SK-N-SH (cell line): ENCODE measurements at regions not wholly inside any gene's neighbourhood (a gene's known extent, or its start where the extent isn't known, plus 50 kb on each side); places are given as distances from the start of the nearest gene placed in this dataset.

Experiments used
- CTCF ChIA-PET: fragments of 300-600, 350-600 bp; formaldehyde crosslinking; extraction: SDS; loops from one replicate; lab custom pipeline; 2021; lab: Yijun Ruan, JAX
- POLR2A ChIA-PET: fragments of 350-600 bp; sonication (Branson Sonifier 250); formaldehyde crosslinking; extraction: SDS; loops from one replicate; lab custom pipeline; 2020; ENCODE audit warnings: antibody characterized with exemption, inconsistent platforms; lab: Yijun Ruan, JAX
- DNase-seq: peaks from one replicate; pipeline ENCODE4 v3.0.0; 2012
- H2AFZ ChIP-seq: fragments of 200-600 bp; sonication (generic); 2 replicates; pipeline ENCODE4 v1.8.1; 2016; ENCODE audit warnings: antibody characterized with exemption, mild to moderate bottlenecking, low read depth
- H3F3A ChIP-seq: fragments of 200-600 bp; sonication (generic); replicated peaks from 2 replicates; pipeline ENCODE3; 2016; ENCODE audit warnings: antibody characterized with exemption, mild to moderate bottlenecking; ENCODE audit not compliant: insufficient read depth
- H3K27ac ChIP-seq, 2 experiments: fragments of 200-500 bp in 1 of 2; fragments of 200-600 bp in 1 of 2; sonication (Bioruptor generic) in 1 of 2; sonication (generic), shearing (Covaris generic) in 1 of 2; 2 replicates each; pipeline versions ENCODE4 v1.5.1 to v1.6.1; 2014 to 2016; ENCODE audit warnings: low read depth in 2 of 2, inconsistent platforms in 1 of 2, low read length in 1 of 2, mild to moderate bottlenecking in 1 of 2, mixed read lengths in 1 of 2
- H3K27me3 ChIP-seq: fragments of 200-600 bp; sonication (generic), shearing (Covaris generic); 2 replicates; pipeline ENCODE4 v1.6.1; 2016; ENCODE audit warnings: mixed run types; ENCODE audit not compliant: insufficient read depth
- H3K36me3 ChIP-seq, 2 experiments: fragments of 200-500 bp in 1 of 2; fragments of 200-600 bp in 1 of 2; sonication (Bioruptor generic) in 1 of 2; sonication (generic) in 1 of 2; replicated peaks in 1 of 2; 2 replicates each; pipeline versions ENCODE3 to v1.5.1; 2014 to 2016; ENCODE audit warnings: low read length in 1 of 2, mild to moderate bottlenecking in 1 of 2; ENCODE audit not compliant: insufficient read depth in 2 of 2, control insufficient read depth in 1 of 2
- H3K4me1 ChIP-seq, 2 experiments: fragments of 200-500 bp in 1 of 2; fragments of 200-600 bp in 1 of 2; sonication (Bioruptor generic) in 1 of 2; sonication (generic), shearing (Covaris generic) in 1 of 2; 2 replicates each; pipeline versions ENCODE4 v1.5.1 to v1.6.1; 2014 to 2016; ENCODE audit warnings: low read depth in 1 of 2, low read length in 1 of 2, mixed run types in 1 of 2; ENCODE audit not compliant: insufficient read depth in 2 of 2, control insufficient read depth in 1 of 2
- H3K4me2 ChIP-seq: fragments of 200-600 bp; sonication (generic), shearing (Covaris generic); 2 replicates; pipeline ENCODE4 v1.6.1; 2017; ENCODE audit warnings: mixed run types
- H3K4me3 ChIP-seq, 2 experiments: fragments of 200-500 bp in 1 of 2; fragments of 200-600 bp in 1 of 2; sonication (Bioruptor generic) in 1 of 2; sonication (generic), shearing (Covaris generic) in 1 of 2; 2 replicates each; pipeline versions ENCODE4 v1.5.1 to v1.8.1; 2014 to 2016; ENCODE audit warnings: low read depth in 2 of 2, inconsistent platforms in 1 of 2, low read length in 1 of 2, mild to moderate bottlenecking in 1 of 2, mixed read lengths in 1 of 2, moderate library complexity in 1 of 2
- H3K79me2 ChIP-seq: fragments of 200-600 bp; sonication (generic); 2 replicates; pipeline ENCODE4 v1.8.1; 2017; ENCODE audit warnings: mild to moderate bottlenecking; ENCODE audit not compliant: insufficient read depth
- H3K9ac ChIP-seq: fragments of 200-600 bp; sonication (generic); 2 replicates; pipeline ENCODE4 v1.6.1; 2017; ENCODE audit warnings: mixed run types
- H3K9me2 ChIP-seq: fragments of 200-600 bp; sonication (generic); 2 replicates; pipeline ENCODE4 v1.6.1; 2017; ENCODE audit warnings: mixed run types
- H3K9me3 ChIP-seq: fragments of 200-600 bp; sonication (generic); 2 replicates; pipeline ENCODE4 v1.6.1; 2017; ENCODE audit warnings: mixed run types, mild to moderate bottlenecking, moderate library complexity
- H4K20me1 ChIP-seq: fragments of 200-600 bp; sonication (generic); 2 replicates; pipeline ENCODE4 v1.6.1; 2017; ENCODE audit warnings: mild to moderate bottlenecking, mixed run types; ENCODE audit not compliant: insufficient read depth
- CTCF ChIP-seq: fragments of 200-600 bp; sonication (generic); IDR thresholded peaks from 2 replicates; pipeline ENCODE4 v1.6.1; 2017; ENCODE audit warnings: antibody characterized with exemption, mild to moderate bottlenecking, moderate library complexity
- ELF1 ChIP-seq: IDR thresholded peaks from 2 replicates; pipeline ENCODE4 v1.4.0; 2012
- EP300 ChIP-seq, 2 experiments: IDR thresholded peaks; 2 replicates each; pipeline versions ENCODE4 v1.4.0 to v1.6.1; 2012; ENCODE audit warnings: borderline replicate concordance in 1 of 2, low read depth in 1 of 2, low read length in 1 of 2
- EZH2phosphoT487 ChIP-seq: fragments of 200-600 bp; sonication (generic); IDR thresholded peaks from 2 replicates; pipeline ENCODE4 v1.6.1; 2017; ENCODE audit warnings: low read depth, mixed run types, mild to moderate bottlenecking, antibody characterized with exemption, moderate library complexity, borderline replicate concordance
- FOSL2 ChIP-seq: IDR thresholded peaks from 2 replicates; pipeline ENCODE4 v1.4.0; 2012; ENCODE audit warnings: low read depth, mild to moderate bottlenecking, moderate library complexity, borderline replicate concordance
- FOXM1 ChIP-seq: IDR thresholded peaks from 2 replicates; pipeline ENCODE4 v1.4.0; 2012; ENCODE audit warnings: low read depth, mild to moderate bottlenecking
- GABPA ChIP-seq: IDR thresholded peaks from 2 replicates; pipeline ENCODE4 v1.4.0; 2012; ENCODE audit warnings: low read depth, mild to moderate bottlenecking
- GATA2 ChIP-seq: sonication (generic); formaldehyde crosslinking; IDR thresholded peaks from 2 replicates; pipeline ENCODE4 v1.5.0; 2020; ENCODE audit warnings: mild to moderate bottlenecking, missing genetic modification reagents
- JUND ChIP-seq: IDR thresholded peaks from 2 replicates; pipeline ENCODE4 v1.4.0; 2012
- MAX ChIP-seq: IDR thresholded peaks from 2 replicates; pipeline ENCODE4 v1.4.0; 2012; ENCODE audit warnings: low read depth
- MXI1 ChIP-seq: IDR thresholded peaks from 2 replicates; pipeline ENCODE4 v1.6.1; 2012; ENCODE audit warnings: mild to moderate bottlenecking, low read depth, low read length, improper control_type of control experiment
- NRF1 ChIP-seq: IDR thresholded peaks from 2 replicates; pipeline ENCODE4 v1.6.1; 2012; ENCODE audit warnings: low read depth, mild to moderate bottlenecking, low read length
- POLR2AphosphoS5 ChIP-seq: IDR thresholded peaks from 2 replicates; pipeline ENCODE4 v1.6.1; 2012; ENCODE audit warnings: low read depth, low read length
- REST ChIP-seq: IDR thresholded peaks from 2 replicates; pipeline ENCODE4 v1.6.1; 2012; ENCODE audit warnings: mild to moderate bottlenecking, low read depth, low read length, moderate library complexity
- RFX5 ChIP-seq: IDR thresholded peaks from 2 replicates; pipeline ENCODE4 v1.6.1; 2012; ENCODE audit warnings: mild to moderate bottlenecking, improper control_type of control experiment, low read length
- RXRA ChIP-seq: IDR thresholded peaks from 2 replicates; pipeline ENCODE4 v1.4.0; 2012; ENCODE audit warnings: low read depth, mild to moderate bottlenecking, borderline replicate concordance
- SIN3A ChIP-seq: IDR thresholded peaks from 2 replicates; pipeline ENCODE4 v1.6.1; 2012; ENCODE audit warnings: low read depth, mild to moderate bottlenecking, low read length, moderate library complexity, borderline replicate concordance
- TAF1 ChIP-seq: IDR thresholded peaks from 2 replicates; pipeline ENCODE4 v1.6.1; 2012; ENCODE audit warnings: low read depth, mild to moderate bottlenecking, low read length, moderate library complexity, borderline replicate concordance
- TCF12 ChIP-seq: IDR thresholded peaks from 2 replicates; pipeline ENCODE4 v1.4.0; 2012
- TEAD4 ChIP-seq: IDR thresholded peaks from 2 replicates; pipeline ENCODE4 v1.4.0; 2012; ENCODE audit warnings: mild to moderate bottlenecking, borderline replicate concordance; ENCODE audit not compliant: insufficient read depth
- WGBS: methylation state at CpG from one replicate; pipeline ENCODE4 v1.1.6; 2017; ENCODE audit warnings: low lambda C conversion rate; 5-methylcytosine and 5-hydroxymethylcytosine counted together

GRCh38 chr6:22709803-22710202 is 140.4 kb downstream of the HDGFL1 start:
- WGBS: 80% methylated on average over 1 of the region's 3 CpGs
- no peaks in the 10 kb centered on the region for H3K79me2 ChIP-seq
- CTCF ChIA-PET: no interaction called here
- no peaks in the 10 kb centered on the region for H4K20me1 ChIP-seq
- H3K4me1 ChIP-seq: peaks cover 0 to 3% of the 10 kb centered on the region in 2 experiments; a peak in 1 of 4 replicates
- H3K9me3 ChIP-seq: no peaks in the 10 kb centered on the region
- H2AFZ ChIP-seq: 0 out of 2 replicates have a peak overlapping the region, but pooled peaks have one; percentile 32
- no peak overlapping the region for H3K9ac ChIP-seq
- no peak overlapping the region for H3K27ac ChIP-seq
- H3K27me3 ChIP-seq: no peaks in the 10 kb centered on the region
- no peak overlapping the region for H3K4me2 ChIP-seq
- no peaks in the 10 kb centered on the region for H3K36me3 ChIP-seq
- no peak overlapping the region for H3K4me3 ChIP-seq
- no peaks in the 10 kb centered on the region for H3K9me2 ChIP-seq
- TF ChIP-seq GABPA (no peak), NRF1 (no peak), MAX (no peak), FOSL2 (no peak), TEAD4 (no peak), EP300 (IDR thresholded peaks at IDR 0.05; ENCODE audit: borderline replicate concordance in 1 of 2, low read depth in 1 of 2, low read length in 1 of 2) (no peak), GATA2 (CRISPR knock-in tag) (no peak), RFX5 (no peak), POLR2AphosphoS5 (no peak), RXRA (no peak), SIN3A (no peak), CTCF (no peak), EZH2phosphoT487 (no peak), TAF1 (no peak), TCF12 (no peak), REST (no peak), FOXM1 (no peak), JUND (no peak), ELF1 (no peak), MXI1 (no peak)
- TF ChIP-seq, all 33 proteins: peak for 0
- no peak for DNase-seq
- H3F3A ChIP-seq: no peaks in the 10 kb centered on the region
- POLR2A ChIA-PET: no interaction called here
